ENCODE measurements at regions not wholly inside any gene's neighbourhood (a gene's known extent, or its start where the extent isn't known, plus 50 kb on each side); places are given as distances from the start of the nearest gene placed in this dataset.

DNA sequence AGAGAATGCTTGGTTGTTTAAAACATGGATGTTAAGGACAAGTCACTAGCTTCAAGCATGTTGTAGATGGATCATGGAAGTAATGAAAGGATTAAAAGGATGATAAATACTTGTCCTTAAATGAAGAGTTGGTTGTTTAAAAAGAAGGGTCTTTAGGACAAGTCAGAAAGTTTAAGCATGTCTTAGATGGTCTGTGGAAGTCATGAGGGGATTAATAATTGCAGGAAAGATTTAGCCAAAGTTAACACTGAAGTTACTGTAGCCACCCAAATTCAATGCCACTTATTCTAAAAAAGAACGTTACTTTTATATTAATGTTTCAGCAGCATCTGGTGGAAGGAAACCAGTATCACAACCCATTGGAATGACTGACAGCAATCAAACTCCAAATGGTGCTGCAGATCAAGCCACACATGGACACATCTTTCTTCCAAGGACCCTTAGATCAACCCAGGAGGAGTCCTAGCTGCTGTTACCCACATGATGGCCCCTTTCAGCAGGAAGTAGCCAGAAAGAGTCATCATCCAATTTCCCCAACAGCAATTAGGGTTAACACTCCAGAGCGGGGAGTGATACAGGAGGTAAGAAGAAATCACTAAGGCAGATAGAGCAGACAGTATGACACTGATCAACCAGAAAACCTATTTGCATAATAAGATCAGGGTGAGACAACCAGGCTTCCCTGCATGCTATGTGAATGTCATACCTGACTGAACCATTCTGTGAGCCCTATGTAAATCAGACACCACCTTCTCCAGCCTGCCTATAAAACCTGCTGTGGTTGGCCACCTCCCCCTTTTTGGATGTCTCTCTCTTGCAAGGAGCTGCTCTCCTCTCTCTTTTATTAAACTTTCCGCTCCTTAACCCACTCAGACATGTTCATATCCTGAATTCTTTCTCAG is 88.4 kb upstream of the GNAZ start:
- TF ChIP-seq EZH2 (IDR thresholded peaks at IDR 0.05) (no peak), POLR2AphosphoS5 (IDR thresholded peaks at IDR 0.05; ENCODE audit: borderline replicate concordance, low read depth, low read length) (no peak), FOXP2 (optimal IDR thresholded peaks at IDR 0.05; ENCODE audit: control extremely low read depth, extremely low read length, insufficient read depth) (no peak)

DNA sequence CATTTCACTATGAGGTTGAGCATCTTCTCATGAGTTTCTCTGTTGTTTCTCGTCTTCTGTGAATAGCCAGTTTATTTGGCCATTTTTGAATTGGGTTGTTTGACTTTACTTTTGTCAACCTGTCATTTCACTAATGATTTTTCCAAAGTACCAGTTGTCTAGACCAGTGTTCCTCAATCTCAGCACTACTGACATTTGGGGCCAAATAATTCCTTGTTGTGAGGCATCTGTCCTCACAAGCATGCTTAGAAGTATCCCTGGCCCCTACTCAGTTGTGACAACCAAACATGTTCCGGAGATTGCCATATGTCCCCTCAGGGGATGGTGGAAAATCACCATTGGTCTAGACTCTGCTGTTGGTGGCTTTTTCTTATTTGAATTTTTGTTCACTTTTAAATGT is 87.7 kb upstream of the GNAZ start:
- Histone ChIP-seq H3K27ac (no peak overlapping the region), H3K4me3 (no peak overlapping the region), H3K36me3 (ENCODE audit: insufficient read depth, low read length) (no peaks in the 10 kb centered on the region), H3K9ac (ENCODE audit: insufficient read length) (no peak overlapping the region), H3K9me3 (ENCODE audit: low read depth, low read length) (no peaks in the 10 kb centered on the region)
- DNase-seq (ENCODE audit: low read depth, low spot score), result no peak
- no peak for TF ChIP-seq POLR2AphosphoS5 (IDR thresholded peaks at IDR 0.05; ENCODE audit: borderline replicate concordance, low read depth, low read length)
- TF ChIP-seq FOXP2 (optimal IDR thresholded peaks at IDR 0.05; ENCODE audit: control extremely low read depth, extremely low read length, insufficient read depth), result no peak
- TF ChIP-seq EZH2 (IDR thresholded peaks at IDR 0.05), result no peak

More for the DNA sequence above, 88.4 kb upstream of the GNAZ start:
- H3K9ac ChIP-seq (ENCODE audit: insufficient read length), result no peak overlapping the region
- no peak for DNase-seq (ENCODE audit: low read depth, low spot score)
- no peak overlapping the region for H3K4me3 ChIP-seq
- H3K36me3 ChIP-seq (ENCODE audit: insufficient read depth, low read length), result no peaks in the 10 kb centered on the region
- H3K9me3 ChIP-seq (ENCODE audit: low read depth, low read length), result no peaks in the 10 kb centered on the region
- no peak overlapping the region for H3K27ac ChIP-seq

DNA sequence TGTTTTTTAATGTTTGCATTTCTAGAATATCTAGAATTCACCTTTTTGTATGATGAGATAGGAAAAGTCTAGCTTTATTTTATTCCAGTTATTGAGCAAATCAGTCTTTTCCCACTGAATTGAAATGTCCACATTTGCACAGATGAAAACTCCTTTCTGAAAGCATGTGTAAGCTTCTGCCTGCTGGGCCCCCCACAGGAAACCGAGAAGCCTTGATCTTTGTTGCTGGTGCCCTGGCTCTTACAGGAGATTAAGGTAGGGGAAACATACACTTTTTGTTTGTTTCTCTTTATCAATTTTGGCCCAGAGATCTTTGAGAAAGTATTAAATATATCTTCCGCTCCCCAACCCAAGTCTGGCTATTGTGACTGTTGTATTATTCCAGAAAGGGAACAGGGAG is 87.2 kb upstream of the GNAZ start:
- Histone ChIP-seq H3K9me3 (ENCODE audit: low read depth, low read length) (no peaks in the 10 kb centered on the region), H3K9ac (ENCODE audit: insufficient read length) (no peak overlapping the region), H3K27ac (no peak overlapping the region), H3K4me3 (no peak overlapping the region), H3K36me3 (ENCODE audit: insufficient read depth, low read length) (no peaks in the 10 kb centered on the region)
- no peak for DNase-seq (ENCODE audit: low read depth, low spot score)
- TF ChIP-seq POLR2AphosphoS5 (IDR thresholded peaks at IDR 0.05; ENCODE audit: borderline replicate concordance, low read depth, low read length), result no peak
- TF ChIP-seq EZH2 (IDR thresholded peaks at IDR 0.05), result no peak
- no peak for TF ChIP-seq FOXP2 (optimal IDR thresholded peaks at IDR 0.05; ENCODE audit: control extremely low read depth, extremely low read length, insufficient read depth)

DNA sequence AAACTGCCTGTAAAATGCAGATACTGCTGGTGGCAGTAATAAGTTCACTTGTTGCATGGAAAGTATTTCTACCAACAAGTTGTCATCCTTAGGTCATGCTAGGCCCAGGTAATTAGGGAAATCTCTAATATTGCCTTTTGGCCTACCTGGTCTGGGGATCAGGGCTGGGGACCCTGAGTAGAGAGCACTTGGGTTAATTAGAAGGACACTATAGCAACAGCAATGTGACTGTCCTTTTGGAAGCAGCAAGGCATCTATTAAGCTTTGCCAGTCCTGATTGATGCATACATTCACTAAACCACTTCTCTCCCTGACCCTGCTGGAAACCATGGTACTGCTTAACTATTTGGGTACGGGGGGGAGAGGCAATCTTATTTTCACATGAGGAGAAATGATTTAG is 86.5 kb upstream of the GNAZ start:
- TF ChIP-seq POLR2AphosphoS5 (IDR thresholded peaks at IDR 0.05; ENCODE audit: borderline replicate concordance, low read depth, low read length), result no peak
- TF ChIP-seq FOXP2 (optimal IDR thresholded peaks at IDR 0.05; ENCODE audit: control extremely low read depth, extremely low read length, insufficient read depth), result no peak
- no peak for TF ChIP-seq EZH2 (IDR thresholded peaks at IDR 0.05)
- Histone ChIP-seq H3K27ac (no peak overlapping the region), H3K9me3 (ENCODE audit: low read depth, low read length) (no peaks in the 10 kb centered on the region)

DNA sequence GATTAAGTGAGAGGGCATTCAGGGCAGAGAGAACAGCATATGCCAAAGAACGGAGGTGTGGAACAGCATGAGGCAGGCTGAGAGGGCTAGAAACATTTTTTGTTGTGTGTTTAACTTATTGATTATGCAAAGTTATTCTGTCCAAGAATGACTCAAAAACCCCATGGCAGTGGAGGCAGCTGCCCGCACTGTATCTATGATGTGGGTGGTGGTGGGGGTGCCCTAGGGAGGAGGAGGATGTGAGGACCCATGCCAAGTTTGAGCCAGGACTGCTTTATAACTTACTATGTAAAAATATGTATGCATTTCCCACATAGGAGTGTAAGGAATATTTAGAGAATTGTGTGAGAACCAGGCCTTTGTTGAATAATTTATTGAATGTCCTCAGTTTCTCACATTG is 85.4 kb upstream of the GNAZ start:
- no peak overlapping the region for H3K4me3 ChIP-seq
- H3K36me3 ChIP-seq (ENCODE audit: insufficient read depth, low read length), result no peaks in the 10 kb centered on the region
- no peak for TF ChIP-seq EZH2 (IDR thresholded peaks at IDR 0.05)
- no peak for TF ChIP-seq POLR2AphosphoS5 (IDR thresholded peaks at IDR 0.05; ENCODE audit: borderline replicate concordance, low read depth, low read length)
- no peak for TF ChIP-seq FOXP2 (optimal IDR thresholded peaks at IDR 0.05; ENCODE audit: control extremely low read depth, extremely low read length, insufficient read depth)
- H3K27ac ChIP-seq, result no peak overlapping the region
- no peak for DNase-seq (ENCODE audit: low read depth, low spot score)
- no peaks in the 10 kb centered on the region for H3K9me3 ChIP-seq (ENCODE audit: low read depth, low read length)
- H3K9ac ChIP-seq (ENCODE audit: insufficient read length), result no peak overlapping the region

More for the DNA sequence above, 86.5 kb upstream of the GNAZ start:
- no peak for DNase-seq (ENCODE audit: low read depth, low spot score)
- Histone ChIP-seq H3K9ac (ENCODE audit: insufficient read length) (no peak overlapping the region), H3K4me3 (no peak overlapping the region), H3K36me3 (ENCODE audit: insufficient read depth, low read length) (no peaks in the 10 kb centered on the region)

DNA sequence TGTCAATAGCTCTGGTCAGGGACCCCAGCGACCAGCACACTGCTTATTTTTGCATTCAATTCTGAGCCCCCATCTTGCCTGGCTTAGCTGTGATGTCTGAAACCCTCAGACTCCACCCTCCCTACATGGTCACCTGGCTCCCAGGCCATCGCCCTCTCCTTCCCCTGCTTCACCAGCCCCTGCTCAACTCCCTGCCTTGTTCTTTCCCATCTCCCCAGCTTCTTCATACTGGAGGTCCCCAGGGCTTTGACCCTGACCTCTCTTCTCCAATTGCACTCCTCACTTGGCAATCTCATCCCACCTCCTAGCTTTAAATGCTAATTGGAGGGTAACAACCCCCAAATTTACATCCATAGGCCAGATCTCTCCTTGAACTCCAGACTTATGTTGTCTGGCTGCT is 84.3 kb upstream of the GNAZ start:
- H3K27ac ChIP-seq, result no peak overlapping the region
- no peaks in the 10 kb centered on the region for H3K36me3 ChIP-seq (ENCODE audit: insufficient read depth, low read length)
- DNase-seq (ENCODE audit: low read depth, low spot score), result no peak
- no peak for TF ChIP-seq POLR2AphosphoS5 (IDR thresholded peaks at IDR 0.05; ENCODE audit: borderline replicate concordance, low read depth, low read length)
- no peak for TF ChIP-seq EZH2 (IDR thresholded peaks at IDR 0.05)
- no peak for TF ChIP-seq FOXP2 (optimal IDR thresholded peaks at IDR 0.05; ENCODE audit: control extremely low read depth, extremely low read length, insufficient read depth)
- no peak overlapping the region for H3K9ac ChIP-seq (ENCODE audit: insufficient read length)
- no peaks in the 10 kb centered on the region for H3K9me3 ChIP-seq (ENCODE audit: low read depth, low read length)
- no peak overlapping the region for H3K4me3 ChIP-seq

DNA sequence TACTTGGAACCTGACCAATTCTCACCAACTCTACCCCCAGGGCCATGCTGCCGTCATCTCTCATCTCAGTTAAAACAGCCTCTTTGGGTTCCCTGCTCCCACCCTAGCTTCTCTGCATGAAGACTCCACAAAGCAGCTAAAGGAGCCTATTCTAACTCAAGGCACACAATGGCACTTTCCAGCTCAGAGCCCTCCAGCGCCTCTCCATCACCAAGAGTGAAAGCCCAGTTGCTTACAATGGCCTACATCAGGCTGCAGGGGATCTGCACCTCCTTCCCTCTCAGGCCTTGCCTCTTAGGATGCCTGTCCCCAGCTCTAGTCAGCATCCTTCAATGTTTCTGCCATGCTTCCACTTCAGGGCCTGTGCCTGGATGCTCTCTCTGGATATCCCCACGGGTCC is 83.7 kb upstream of the GNAZ start:
- no peak overlapping the region for H3K27ac ChIP-seq
- no peaks in the 10 kb centered on the region for H3K9me3 ChIP-seq (ENCODE audit: low read depth, low read length)
- no peak overlapping the region for H3K9ac ChIP-seq (ENCODE audit: insufficient read length)
- DNase-seq (ENCODE audit: low read depth, low spot score), result no peak
- TF ChIP-seq EZH2 (IDR thresholded peaks at IDR 0.05), result no peak
- no peak for TF ChIP-seq FOXP2 (optimal IDR thresholded peaks at IDR 0.05; ENCODE audit: control extremely low read depth, extremely low read length, insufficient read depth)
- TF ChIP-seq POLR2AphosphoS5 (IDR thresholded peaks at IDR 0.05; ENCODE audit: borderline replicate concordance, low read depth, low read length), result no peak
- no peaks in the 10 kb centered on the region for H3K36me3 ChIP-seq (ENCODE audit: insufficient read depth, low read length)
- H3K4me3 ChIP-seq, result no peak overlapping the region

DNA sequence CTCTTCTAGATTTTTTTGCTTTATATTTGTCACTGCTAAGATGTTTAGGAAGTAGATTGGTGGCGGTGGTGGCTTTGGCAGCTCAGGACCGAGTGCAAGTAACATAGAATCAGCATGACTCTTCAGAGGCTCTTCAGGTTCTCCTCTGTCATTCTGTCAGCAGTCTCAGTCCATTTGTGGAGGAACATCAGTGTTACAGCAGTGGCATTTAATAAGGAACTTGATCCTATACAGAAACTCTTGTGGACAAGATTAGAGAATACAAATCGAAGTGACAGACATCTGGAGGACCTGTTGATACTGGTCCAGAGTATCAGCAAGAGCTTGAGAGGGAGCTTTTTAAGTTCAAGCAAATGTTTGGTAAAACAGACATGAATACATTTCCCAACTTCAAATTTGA is 82.2 kb upstream of the GNAZ start:
- Histone ChIP-seq H3K27ac (no peak overlapping the region), H3K36me3 (ENCODE audit: insufficient read depth, low read length) (no peaks in the 10 kb centered on the region), H3K4me3 (no peak overlapping the region), H3K9me3 (ENCODE audit: low read depth, low read length) (no peaks in the 10 kb centered on the region), H3K9ac (ENCODE audit: insufficient read length) (no peak overlapping the region)
- TF ChIP-seq EZH2 (IDR thresholded peaks at IDR 0.05), result no peak
- no peak for TF ChIP-seq FOXP2 (optimal IDR thresholded peaks at IDR 0.05; ENCODE audit: control extremely low read depth, extremely low read length, insufficient read depth)
- TF ChIP-seq POLR2AphosphoS5 (IDR thresholded peaks at IDR 0.05; ENCODE audit: borderline replicate concordance, low read depth, low read length), result no peak
- no peak for DNase-seq (ENCODE audit: low read depth, low spot score)
